HG02870 (cell line): ENCODE measurements at regions not wholly inside any gene's neighbourhood (a gene's known extent, or its start where the extent isn't known, plus 50 kb on each side); places are given as distances from the start of the nearest gene placed in this dataset.
"Not testable (repeated sequence)": the region's sequence is repeated elsewhere in the genome, so short reads cannot be mapped to it uniquely, and the experiment has no call there.

Experiments
- ATAC-seq: cut with Tn5 transposase; IDR thresholded peaks from one replicate; pipeline ENCODE4 v1.9.1; 2021; ENCODE audit warnings: mild to moderate bottlenecking, moderate library complexity; ENCODE audit not compliant: unreplicated experiment

DNA sequence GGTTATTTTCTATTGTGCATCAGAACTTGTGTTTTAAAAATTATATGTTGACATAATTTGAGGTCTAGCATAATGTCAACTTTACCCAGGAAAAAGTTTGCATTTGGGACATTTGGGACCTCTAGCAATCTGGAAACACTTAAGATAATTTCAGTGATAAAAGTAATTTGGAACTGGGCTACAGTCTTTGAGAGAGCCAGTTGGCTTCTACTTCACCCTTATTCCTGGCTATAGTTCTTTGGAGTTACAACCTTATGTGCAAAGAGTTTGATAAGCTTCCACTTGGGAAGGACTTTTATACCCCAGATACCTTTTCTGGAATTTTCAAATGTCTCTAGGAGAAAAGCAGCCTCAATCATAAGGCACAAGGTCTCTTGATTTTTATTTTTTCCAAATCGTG is 139.3 kb downstream of the ARRDC3 start:
- no peak for ATAC-seq

DNA sequence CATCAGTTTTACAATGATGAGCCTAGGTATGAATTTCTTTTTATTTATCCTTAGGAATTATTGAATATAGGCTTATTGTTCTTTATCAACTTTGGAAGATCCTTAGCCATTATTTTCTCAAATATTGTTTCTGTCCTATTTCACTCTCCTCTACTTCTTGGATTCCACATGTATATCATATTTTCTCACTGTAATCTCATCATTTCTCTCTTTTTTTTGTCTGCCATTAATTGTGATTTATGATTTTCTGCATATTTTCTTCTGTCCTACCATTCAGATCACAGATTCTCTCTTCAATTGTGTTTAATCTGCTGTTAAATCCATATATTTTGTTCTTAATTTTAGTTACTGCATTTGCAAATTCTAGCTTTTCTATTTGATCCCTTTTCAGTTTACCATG is 139.8 kb downstream of the ARRDC3 start:
- no peak for ATAC-seq

DNA sequence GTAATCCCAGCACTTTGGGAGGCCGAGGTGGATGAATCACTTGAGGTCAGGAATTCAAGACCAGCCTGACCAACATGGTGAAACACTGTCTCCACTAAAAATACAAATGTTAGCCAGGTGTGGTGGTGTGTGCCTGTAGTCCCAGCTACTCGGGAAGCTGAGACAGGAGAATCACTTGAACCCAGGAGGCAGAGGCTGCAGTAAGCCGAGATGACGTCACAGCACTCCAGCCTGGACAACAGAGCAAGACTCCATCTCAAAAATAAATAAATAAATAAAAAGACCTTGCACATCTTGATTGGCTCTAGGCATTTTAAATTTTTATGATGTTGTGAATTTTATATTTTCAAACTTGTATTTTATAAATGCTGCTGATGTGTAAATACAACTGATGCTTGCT is 141.7 kb downstream of the ARRDC3 start:
- not testable (repeated sequence) for ATAC-seq

DNA sequence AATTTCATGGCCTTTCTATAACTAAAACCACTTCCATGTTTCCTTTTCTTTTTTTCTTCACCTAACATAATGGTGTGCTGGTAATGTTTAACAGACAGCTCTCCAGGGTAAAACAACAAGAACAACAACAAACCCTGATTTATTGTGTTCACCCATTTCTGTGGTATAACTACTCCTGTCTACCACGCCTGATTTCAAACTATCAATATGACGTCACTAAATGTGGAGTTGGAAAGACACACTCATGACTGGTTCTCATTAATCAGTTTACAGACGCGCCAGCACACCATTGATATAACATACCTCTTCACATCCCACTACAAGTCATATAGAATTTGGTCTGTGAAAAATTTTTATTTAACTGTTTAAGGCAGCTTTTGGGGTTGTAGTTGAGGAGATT is 142.9 kb downstream of the ARRDC3 start:
- no peak for ATAC-seq

DNA sequence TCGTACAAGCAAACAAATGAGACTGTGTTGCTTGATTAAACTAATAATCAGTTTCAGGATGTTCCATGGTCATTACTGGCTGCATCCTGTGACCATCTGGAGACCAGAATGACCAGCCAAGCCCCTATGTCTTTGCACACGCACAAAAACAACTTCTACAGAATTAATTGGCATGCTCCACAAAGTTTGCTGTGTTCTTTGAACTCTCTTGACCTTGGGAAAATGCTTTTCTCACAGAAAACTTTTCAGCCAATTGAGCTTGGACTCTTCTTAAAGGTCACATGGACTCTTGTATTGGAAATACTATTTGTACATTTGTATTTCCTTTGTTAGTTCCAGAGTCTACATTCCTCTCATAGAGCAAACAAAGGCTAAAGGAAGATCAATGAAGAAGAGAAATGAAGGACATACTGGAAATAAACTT is 147.8 kb downstream of the ARRDC3 start:
- no peak for ATAC-seq

DNA sequence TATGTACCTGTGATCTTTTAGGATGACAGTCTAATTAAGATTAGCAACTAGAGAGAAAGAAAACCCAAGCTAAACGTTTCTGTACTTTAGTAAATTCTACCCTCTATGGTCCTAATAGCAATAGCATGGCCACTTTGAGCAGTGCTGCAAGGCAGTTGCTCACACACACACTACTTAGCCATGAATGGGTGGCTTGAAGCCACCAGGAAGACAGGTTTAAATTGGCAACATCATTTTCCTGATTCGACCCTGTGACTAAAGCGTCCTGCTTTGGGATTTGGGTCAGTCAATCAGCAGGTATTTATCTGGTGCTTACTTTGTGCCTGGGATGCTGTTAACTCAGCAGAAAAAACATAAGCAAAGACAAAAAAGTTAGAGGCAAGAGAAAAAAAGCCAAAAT is 150.6 kb downstream of the ARRDC3 start:
- ATAC-seq = no peak

DNA sequence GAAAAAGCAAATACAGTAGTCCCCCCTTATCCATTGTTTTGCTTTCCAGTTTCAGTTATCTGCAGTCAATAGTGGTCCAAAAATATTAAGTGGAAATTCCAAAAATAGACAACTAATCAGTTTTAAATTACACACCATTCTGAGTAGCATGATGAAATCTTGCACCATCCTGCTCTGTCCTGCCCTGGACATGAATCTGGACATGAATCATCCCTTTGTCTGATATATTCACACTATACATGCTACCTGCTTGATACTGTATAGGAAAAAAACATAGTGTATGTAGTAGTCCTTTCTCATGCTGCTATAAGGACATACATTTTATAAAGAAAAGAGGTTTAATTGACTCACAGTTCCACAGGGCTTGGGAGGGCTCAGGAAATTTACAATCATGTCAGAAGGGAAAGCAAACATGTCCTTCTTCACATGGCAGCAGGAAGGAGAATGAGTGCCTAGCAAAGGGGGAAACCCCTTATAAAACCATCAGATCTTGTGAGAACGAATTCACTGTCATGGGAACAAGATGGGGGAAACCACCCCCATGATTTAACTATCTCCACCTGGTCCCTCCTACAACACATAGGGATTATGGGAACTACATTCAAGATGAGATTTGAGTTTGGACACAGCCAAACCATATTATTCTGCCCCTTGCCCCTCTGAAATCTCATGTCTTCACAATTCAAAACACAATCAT is 153.9 kb downstream of the ARRDC3 start:
- ATAC-seq = no peak

DNA sequence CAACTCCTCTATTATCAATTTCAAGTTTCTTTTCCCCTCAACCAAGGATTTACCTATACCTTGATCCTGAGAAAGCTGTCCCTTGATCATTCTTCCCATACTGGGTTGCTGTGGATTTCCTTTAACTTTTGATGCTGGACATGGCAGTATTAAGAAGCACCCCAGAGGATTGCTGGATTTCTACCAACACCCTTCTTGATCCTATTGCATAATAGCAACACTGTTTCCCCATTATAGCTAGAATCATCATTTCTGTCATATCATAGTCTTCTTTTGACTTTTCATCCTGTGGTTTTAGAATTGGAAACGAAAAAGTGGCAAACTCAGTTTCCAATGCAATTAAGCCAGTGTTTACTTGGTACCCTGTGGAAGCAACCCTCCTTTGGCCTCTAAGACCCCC is 154.9 kb downstream of the ARRDC3 start:
- ATAC-seq = no peak

DNA sequence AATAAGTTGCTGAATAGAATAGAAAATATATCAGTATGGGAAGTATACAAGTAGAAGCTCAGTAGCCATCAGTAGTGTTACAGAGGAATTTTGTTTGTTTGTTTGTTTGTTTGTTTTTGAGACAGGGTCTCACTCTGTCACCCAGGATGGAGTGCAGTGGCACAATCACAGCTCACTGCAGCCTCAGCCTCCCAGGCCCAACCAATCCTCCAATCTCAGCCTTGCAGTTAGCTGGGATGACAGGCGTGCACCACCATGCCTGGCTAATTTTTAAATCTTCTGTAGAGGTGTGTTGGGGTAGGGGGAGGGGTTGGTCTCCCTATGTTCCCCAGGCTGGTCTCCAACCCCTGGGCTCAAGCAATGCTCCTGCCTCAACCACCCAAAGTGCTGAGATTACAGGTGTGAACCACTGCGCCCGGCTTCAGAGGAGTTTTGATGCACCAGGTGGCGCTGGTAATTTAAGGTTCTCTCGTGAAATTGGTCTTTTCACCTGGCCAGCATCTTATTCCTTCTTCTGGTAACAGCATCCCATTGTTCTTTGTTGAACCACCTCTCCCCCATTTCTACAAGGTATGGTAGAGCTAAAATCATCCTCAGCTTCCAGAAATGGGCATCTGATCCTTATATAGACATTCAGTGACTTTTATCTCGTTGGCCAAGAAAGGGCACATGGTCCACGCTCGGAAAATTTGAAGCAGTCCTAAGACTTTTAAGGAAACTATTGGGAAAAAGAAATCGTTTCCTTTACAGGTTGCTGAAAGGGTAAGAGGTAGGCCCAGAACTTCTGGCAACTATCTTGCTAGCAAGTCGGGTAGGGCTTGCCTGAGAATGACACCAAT is 157.1 kb downstream of the ARRDC3 start:
- peak; percentile 80 for ATAC-seq

DNA sequence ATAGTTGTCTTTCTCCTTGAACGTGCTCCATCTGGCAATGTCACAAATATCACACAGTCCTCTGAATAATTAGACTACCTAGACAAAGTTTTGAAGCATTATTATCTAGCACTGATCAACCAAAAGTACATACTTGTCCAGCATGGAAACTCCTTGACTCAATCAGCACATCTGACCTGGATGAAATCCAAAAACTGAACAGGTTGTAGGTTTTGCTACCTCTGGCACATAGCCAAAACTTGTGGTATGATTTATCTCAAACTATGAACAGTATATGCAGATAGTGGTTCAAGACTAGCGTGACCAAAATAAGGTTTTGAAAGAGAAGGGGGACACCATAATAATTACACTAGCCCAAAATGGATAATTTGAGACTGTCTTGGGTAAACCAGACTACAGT is 158.1 kb downstream of the ARRDC3 start:
- no peak for ATAC-seq

DNA sequence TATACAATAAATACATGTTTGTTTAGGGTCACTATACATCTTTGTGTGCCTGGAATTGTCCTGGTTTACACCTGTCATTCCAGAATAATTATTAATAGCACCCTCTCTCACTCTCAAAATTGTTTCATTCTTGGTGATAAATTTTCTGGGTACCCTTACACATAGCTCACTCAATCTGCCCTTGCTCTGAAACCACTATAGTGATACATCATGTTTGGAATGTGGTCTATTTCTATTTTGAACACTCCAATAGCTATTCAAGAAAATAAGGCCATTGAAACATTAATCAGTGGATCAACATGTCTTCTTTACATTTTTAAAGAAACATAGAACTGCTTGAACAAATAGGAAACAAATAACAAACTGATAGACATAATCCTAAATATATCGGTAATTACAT is 158.7 kb downstream of the ARRDC3 start:
- ATAC-seq = no peak

DNA sequence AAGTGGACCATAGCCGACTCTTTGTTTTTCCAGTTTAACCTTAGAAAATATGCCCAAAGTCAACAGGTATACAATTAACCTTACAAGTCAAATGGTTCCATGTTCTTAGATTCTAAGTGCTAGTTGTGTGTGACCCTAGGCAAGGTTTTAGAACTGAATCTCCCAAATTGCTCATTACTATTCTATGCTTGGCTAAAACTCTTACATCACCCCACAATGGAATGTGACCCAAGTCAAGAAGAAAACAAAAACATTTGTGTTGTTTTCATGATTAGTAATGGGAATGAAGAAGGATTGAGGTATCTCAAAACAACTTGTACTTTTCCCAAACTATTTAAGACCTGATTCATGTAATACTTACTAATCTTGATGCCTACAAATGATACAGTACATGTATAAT is 159.2 kb downstream of the ARRDC3 start:
- ATAC-seq = no peak

DNA sequence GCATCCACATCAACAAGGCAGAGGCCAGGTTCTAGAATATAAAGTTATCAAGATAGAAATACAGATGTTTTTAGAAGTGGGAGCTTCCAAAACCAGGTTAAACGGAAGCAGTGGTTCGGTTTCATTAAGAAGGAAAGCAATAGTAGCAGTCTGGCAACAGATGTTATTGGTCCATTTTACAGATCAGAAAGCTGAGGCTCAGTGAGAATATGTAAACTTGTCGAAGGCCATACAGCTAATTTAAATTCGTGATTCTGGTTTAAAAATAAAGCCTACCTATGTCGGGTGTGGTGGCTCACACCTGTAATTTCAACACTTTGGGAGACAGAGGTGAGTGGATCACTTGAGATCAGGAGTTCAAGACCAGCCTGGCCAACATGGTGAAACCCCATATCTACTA is 160.6 kb downstream of the ARRDC3 start:
- ATAC-seq = no peak

DNA sequence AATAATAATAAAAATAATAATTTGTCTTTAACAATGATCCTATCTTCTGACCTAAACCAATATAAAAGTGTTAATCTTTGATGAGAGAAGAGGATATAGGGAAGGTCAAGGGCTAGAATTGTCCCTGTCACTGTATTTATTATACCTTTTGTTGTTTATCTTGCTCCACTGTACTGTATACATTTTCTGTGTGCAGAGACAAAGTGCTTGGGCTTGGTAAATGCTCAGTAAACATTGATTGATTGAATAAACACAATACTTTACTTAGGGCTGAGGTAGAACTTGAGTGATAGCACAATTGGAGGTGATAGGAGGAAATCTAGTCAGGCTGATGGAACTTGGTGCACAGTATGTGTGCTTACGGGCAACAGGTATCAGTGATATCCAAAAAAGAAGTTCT is 161.2 kb downstream of the ARRDC3 start:
- ATAC-seq = no peak

DNA sequence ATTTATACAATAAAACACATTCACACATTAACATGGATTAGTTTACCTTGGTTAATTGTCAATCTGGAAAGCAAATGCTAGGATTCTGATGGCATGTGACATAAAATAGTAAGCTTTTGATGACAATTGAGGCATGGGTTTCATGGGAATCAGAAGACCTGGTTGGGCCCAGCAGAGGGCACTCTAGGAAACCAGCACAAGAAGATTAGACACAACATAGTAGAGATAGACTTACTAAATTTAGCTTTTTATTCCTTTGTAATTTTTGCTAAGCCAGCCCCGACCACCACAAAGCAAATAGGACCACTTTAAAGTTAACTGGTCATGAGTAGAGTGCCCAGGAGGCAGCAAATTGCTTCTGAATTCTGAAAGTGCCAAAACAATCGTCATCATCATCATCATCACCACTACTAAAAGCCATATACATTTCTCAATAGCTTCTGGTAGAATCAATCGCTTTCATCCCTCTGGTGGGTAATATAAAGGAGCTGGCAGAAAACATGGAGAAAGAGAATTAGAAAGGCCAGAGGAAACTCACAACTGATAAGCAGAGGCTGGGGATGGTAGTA is 163.2 kb downstream of the ARRDC3 start:
- no peak for ATAC-seq

DNA sequence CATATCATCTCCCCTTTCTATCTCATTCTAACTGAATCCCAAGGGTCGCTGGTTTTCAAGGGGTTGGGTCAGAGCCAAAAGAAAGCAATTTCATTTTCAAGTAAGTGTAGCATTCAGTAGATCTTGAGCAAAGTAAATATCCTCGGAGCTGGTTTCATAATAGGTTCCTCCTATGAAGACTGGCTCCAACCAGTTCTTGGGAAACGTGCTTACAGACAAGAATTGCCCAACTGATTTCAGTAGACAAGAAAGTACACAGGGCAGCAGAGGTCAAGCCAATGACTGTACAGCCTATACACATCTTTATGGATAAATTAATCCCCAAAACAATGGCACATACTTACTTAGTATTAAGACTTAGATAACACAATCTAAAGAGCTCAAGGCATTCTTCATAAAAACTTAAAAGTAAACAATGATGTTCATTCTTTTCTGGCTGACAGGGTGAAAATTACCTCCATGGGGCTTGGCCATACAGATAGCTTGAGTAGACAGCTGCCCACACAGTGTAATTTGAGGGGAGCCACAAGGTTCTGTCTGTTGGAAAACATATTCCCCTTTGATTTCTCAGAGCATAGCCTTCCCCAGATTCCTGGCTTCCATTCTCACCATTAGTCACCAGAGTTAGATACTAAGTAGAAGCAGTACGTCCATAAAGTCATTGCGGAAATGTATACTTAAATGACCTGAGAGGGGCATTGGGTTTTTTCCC is 163.9 kb downstream of the ARRDC3 start:
- ATAC-seq = no peak

DNA sequence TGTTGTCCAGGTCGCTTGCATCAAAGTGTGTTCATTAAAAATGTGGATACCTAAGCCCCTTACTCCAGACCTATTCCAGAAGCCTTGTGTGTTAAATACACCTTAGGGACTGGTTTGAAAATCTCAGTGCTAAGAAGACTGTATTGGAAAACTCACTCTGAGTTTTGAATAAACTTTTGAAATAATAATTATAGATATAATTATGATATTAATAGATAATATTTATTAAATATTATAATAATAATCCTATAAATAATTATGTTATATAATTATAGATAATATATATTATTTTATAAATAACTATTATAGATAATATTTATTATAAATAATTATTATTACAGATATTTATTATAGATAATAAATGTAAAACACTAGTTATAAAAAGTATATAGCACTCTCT is 165.3 kb downstream of the ARRDC3 start:
- no peak for ATAC-seq

DNA sequence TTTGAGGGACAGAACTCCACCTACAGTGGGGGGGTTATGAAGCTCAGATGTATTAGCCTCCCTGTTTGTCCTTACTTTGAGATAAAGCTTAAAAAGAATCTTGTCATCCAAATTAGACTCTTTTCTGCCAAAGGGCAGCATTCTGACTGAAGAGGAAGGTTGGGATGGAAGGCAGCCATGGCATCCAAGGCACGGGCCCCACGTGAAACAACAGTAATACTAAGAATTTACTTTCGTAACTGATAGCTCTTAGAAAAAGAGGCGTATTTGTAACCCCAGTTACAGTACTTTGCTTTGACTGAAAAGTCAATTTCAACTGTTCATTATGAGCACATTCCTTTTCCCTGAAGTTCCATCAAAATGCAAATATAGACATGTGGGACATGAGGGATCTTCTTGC is 168.5 kb downstream of the ARRDC3 start:
- ATAC-seq = no peak
